ENCODE measurements at regions not wholly inside any gene's neighbourhood (a gene's known extent, or its start where the extent isn't known, plus 50 kb on each side); places are given as distances from the start of the nearest gene placed in this dataset.
"Not testable (repeated sequence)": the region's sequence is repeated elsewhere in the genome, so short reads cannot be mapped to it uniquely, and the experiment has no call there.

DNA sequence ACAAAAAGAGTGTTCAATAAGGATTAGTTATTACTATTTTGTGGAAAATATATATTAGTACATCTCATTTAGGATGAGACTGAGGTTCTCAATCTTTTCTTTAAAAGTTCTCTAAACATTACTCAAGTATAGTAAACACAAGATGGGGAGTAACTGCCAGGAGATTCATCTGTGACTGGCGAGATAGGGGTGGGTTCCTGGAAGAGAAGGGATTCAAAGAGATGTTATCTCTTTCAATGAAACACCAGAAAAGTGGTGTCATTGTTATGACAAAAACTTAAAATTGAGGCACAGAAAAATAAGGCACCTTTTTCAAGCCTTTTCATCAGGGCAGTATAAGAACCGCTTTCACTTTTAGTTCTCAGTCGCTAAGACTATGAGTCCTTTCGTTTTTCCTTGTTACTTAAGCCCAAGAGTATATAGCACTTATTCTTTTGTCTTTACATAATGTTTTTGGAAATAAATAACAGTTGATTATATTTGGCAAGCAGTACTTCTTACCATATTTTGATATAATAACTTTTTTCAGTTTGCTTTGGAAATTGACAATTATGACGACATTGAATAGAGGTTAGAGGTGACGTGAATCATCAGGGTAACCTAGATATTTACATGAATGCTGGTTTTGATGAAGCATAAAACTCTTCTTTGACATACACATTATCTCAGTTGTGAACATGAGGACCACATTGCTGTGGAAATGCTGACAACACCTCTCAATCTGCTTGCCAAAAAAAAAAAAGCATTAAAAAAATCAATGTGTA, 393.9 kb upstream of the TCF4 start:
- no peak for DNase-seq (ENCODE audit: low read depth in 2 of 2)

DNA sequence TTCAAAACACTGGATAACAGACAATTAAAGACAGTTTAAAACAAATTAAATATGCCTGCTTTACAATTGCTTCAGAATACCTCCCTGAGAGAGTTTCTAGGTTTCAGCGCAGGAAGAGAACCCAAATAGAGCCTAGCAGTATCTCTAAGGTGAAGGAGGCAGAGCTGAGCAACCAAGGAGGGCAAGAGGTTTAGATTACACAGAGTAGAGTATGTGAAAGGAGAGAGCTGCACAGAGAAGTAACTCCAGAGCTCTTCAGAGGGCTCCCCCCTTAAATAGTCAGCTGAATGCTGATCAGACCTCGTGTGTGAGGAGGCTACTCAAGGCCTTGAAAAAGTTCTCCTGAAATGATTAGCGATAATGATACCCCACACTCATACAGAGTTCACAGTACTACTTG, 386.5 kb upstream of the TCF4 start:
- no peak for DNase-seq (ENCODE audit: low read depth in 2 of 2)

DNA sequence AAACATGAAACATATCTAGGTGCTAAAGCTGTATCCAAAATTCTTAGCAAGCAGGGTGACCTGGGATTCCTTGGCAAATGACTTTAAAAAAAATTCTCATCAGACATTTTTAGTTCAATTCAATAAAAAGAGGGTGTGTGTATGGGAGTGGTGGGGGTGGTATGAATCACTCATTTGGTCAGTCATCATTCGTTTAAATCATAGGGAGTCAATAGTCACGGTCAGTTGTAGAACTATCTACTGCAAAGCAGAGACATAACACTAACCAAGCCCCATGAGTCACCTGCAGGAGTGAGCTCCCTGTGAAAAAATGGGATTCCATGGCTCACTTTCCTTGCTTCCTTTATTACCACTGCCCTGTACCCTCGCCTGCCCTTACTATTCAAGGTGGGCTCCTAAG, 380.6 kb upstream of the TCF4 start:
- DNase-seq (ENCODE audit: low read depth in 2 of 2), result no peak

DNA sequence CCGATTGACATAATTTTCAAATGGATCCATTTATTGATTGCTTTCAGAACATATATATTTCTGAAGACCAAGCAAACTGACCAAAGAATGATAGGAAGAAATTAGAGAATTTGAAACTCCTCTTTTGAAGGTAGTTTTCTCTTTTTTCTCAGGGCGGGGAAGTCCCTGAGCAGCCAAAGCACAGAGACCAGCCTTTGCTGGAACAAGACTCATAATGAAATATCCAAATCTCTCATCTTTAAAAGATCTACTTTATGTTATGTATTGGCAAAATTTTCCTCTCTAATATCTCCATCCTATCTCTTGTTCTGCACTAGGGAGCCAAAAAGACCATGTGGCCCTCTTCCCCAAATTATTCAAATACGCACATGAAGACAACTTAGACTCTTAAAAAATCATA, 379.0 kb upstream of the TCF4 start:
- no peak for DNase-seq (ENCODE audit: low read depth in 2 of 2)

DNA sequence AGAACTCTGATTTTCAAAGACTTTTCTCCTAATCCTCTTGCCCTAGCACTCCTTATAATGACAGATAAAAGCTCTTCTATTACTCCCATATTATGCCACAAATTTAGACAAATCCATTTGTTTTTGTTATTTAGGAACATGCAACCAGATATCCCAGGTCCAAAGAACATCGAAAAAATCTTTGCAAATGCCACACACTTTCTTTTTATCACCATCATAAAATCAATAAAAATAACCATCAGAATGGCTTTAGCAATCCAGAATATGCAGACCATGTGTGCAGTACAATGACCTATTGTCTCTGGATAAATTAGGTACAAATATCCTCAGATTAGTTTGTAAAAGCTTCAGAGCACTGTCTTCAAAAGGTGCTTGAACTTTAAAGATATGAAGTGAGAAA, 376.2 kb upstream of the TCF4 start:
- no peak for DNase-seq (ENCODE audit: low read depth in 2 of 2)

DNA sequence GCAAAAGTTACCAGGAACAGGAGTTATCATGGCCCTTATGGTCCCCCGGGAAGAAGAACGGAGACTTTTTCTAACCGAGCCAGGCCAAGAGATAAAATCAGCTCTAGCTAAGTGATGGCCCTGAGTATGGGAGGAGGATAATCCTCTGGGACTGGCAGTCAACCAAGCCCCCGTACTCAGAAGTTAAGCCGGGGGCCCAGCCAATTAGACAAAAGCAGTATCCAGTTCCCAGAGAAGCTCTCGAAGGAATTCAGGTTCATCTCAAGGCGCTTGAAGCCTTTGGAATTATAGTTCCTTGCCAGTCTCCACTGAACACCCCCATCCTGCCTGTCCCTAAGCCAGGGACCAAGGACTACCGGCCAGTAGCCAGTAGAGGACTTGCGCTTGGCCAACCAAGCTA, 365.3 kb upstream of the TCF4 start:
- no peak for DNase-seq (ENCODE audit: low read depth in 2 of 2)

DNA sequence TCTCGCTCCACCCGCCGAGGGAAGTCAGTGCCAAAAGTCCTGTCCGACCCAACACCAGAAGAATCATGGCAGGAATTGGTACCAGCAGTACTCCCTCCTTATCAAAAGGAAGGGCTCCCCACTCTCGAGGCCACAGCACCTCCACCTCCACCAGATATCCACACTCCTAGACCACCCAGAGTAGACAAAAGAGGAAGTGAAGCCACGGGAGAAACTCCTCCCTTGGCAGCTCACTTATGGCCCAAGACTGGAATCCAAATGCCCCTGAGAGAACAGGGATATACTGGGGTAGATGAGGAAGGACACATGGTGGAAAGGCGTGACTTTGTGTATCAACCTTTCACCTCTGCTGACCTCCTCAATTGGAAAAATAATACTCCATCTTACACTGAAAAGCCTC, 363.7 kb upstream of the TCF4 start:
- DNase-seq (ENCODE audit: low read depth in 2 of 2), result not testable (repeated sequence)

DNA sequence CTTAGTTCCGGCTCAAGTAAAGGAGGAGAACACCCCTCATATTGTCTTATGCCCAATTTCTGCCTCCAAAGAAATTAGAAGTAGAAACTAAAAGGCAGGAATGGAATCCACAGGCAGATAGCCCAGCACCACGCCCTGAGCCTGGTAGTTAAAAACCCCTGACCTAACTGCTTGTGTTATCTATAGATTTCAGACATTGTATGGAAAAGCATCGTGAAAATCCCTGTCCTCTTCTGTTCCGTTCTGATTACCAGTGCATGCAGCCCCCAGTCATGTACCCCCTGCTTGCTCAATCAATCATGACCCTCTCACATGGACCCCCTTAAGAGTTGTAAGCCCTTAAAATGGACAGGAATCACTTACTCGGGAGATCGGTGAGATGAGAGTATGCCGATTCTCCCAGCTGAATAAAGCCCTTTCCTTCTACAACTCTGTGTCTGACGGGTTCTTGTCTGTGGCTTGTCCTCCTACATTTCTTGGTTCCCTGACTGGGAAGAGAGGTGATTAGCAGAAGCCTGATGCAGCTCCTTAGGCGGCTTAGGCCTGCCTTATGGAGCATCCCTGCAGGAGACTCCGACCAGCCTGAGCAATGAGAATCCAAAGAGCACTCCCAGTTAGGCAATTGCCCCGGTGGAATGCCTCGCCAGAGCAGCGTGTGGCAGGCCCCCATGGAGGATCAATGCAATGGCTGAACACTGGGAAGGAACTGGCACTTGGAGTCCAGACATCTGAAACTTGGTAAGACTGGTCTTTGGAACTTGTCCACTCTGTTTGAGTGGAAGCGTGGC, 362.6 kb upstream of the TCF4 start:
- DNase-seq (ENCODE audit: low read depth in 2 of 2), result no peak

DNA sequence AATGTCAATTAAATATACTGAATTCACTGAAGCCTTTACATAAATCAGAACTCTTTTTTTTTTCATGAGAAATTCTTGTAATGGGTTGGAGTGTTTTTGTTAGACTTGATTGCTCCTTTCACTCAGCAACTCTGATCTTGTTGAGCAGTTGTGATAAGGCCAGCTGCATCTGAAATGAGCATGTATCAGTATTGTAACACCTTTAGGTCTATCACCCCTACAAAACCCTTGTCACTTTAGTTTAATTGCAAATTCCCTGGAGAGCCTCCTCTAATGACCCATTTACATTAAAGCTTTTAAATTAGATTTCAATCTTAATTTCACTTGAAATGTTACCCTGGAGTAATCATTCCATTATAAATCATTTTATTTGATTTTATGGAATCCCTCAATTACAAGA, 346.8 kb upstream of the TCF4 start:
- no peak for DNase-seq (ENCODE audit: low read depth in 2 of 2)

DNA sequence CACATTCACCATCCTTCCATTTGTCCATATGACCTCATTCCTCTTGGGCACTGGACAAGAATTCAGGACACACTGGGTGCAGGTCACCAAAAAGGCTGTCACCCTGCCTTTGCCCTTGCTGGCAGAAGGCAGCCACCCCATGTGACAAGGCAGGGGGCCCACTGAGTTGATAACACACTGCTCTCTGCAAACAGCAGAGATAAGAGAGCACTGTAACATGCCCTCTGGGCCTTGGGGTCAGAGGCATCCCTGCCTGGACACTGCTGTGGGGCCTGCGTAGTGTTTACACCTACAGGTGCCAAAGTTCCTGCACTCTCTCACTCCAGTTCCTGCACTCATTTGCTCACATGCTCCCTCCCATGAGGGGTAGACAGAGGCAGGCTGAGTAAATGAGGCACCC, 344.7 kb upstream of the TCF4 start:
- DNase-seq (ENCODE audit: low read depth in 2 of 2), result no peak

DNA sequence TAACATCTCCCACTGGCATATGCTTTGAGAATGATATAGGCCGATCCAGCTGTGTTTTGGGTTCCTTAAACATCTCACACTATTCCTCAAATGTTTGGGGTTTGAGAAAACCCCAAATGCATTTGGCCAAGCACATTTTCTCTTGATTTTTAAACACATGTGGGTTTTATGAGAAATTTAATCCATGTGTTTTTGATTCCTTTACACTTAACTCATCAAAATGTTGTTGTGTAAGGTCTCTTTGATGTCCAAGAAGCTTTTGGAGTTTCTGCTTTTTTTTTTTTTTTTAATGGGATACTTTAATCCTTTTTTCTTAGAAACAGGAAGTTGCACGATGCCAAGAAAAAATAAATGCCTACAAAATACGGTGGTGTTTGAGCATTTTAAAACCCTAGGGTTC, 339.8 kb upstream of the TCF4 start:
- no peak for DNase-seq (ENCODE audit: low read depth in 2 of 2)

DNA sequence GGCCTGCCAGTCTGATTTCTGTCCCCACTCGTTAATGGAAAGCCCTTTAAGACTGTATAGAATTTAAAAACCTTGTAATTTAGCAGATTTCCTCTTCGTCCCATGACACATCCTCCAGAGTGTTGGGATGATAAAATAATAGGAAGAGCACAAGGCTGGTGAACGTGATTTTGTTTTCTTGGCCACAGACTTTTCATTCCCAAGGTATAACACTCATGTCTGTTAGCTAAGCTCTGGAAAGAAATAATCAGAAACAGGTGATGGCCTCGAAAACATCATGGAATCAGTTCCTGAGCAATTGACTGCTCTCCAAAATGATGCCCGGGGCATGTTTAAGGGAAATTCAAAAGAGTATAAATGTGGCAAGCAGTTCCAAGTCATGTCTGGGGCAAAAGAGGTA, 337.8 kb upstream of the TCF4 start:
- no peak for DNase-seq (ENCODE audit: low read depth in 2 of 2)

DNA sequence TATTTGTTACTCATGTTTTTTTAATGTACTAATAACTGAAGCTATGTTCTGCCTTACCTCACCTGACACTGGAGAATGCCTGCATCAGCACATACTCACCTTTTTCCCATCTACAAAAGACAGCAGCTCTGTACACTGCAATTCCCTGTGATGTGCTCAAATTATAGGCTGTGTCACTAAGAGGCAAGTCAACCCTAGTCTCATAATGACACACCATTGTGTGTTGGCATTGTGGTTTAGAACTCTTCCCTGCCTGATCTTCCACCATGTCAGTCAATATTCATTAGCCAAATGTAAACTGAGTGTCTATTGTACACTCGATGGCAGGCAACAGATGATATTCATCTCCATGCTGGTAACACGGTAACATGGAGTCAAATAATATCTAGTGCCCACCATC, 332.1 kb upstream of the TCF4 start:
- DNase-seq (ENCODE audit: low read depth in 2 of 2), result no peak

DNA sequence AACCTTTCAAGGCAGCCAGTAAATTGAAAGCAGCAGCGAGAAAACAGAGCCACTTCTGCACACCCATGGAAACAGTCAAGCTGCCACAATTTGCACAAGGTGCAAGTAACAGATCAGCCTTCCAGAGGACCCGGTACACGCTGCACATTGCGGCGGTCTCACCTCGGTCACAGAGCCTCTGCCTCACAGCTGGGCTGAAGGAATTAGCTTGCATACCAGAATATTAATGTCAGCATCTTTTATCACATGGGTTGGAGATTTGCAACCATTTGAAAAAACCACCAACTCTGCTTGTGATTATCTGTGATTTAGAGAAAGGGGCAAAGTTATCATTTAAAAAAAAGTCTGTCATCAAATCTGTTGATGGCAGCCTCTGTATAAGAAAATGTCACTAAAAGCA, 330.5 kb upstream of the TCF4 start:
- no peak for DNase-seq (ENCODE audit: low read depth in 2 of 2)

DNA sequence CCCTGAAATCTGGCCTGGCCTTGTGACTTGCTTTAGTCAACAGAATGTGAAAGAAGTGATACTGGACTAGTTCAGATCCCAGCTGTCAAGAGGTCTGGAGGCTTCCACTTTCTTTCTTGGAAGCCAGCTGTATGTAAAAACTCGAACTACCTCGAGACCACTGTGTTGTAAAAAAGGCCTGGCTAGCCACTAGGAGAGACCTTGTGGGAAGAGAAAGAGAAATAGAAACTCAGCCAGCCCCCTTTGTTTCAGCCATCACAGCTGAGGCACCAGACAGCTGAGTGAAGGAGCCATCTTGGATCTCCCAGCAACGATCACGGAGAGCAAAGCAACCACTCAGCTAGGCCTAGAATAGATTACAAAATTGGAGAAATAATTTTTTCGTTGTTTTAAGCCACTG, 324.9 kb upstream of the TCF4 start:
- DNase-seq (ENCODE audit: low read depth in 2 of 2), result no peak

DNA sequence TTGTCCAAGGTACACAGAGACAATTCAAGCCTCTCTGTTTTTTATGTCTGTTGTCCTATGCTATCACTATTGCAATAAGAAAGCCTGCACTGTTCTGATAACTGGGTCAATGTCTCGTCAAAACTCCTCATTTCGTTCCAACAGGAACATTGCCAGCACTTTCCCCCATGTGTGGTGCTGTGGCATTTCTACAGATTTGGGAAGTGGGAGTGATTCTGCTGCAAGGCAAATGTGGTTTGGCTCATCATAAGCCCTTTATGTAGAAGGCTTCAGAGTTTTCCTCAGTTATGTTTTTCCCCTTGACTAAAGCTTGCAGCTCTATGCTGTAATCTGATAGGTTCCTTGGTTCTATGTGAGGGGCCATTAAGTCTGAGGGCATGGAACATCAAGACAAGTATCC, 324.1 kb upstream of the TCF4 start:
- no peak for DNase-seq (ENCODE audit: low read depth in 2 of 2)

DNA sequence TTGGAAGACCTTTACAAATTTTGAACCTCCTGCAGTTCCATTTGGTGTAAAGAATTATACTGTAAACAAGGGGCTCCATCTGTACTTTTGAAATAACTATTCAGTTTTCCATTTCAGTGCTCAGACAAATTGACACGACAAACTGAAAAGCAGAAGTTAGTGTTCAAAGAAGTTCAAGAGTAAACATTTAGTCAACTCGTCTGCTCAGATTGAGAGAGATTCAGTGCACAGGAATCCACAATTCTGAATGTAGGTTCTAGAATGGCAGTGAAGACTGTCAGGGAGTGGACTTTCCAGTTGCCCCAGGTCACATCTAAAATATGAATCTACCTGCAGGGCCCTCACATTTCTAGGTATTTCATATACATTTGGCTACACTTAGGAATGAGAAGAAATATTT, 322.3 kb upstream of the TCF4 start:
- DNase-seq (ENCODE audit: low read depth in 2 of 2), result no peak

DNA sequence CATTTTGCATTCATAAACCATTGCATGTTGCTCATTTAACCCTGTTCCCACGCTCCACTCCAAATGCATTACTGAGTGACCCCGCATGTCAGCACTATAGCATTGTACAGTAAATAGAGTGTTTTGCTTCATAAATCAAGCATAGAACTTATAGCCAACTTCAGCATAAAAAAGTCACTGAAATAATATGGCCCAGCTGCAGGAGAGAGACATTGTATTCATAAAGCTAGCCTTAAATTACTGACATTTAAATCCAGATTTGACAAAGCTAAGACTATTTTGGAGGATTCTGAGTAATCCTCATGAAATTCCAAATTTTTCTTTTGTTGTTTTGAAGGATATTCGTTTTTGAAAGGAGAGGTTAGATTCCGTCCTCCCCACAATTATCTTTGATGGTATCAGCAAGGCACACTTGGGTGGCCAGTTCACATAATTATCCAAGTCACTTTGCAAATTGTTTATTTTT, 320.9 kb upstream of the TCF4 start:
- no peak for DNase-seq (ENCODE audit: low read depth in 2 of 2)

DNA sequence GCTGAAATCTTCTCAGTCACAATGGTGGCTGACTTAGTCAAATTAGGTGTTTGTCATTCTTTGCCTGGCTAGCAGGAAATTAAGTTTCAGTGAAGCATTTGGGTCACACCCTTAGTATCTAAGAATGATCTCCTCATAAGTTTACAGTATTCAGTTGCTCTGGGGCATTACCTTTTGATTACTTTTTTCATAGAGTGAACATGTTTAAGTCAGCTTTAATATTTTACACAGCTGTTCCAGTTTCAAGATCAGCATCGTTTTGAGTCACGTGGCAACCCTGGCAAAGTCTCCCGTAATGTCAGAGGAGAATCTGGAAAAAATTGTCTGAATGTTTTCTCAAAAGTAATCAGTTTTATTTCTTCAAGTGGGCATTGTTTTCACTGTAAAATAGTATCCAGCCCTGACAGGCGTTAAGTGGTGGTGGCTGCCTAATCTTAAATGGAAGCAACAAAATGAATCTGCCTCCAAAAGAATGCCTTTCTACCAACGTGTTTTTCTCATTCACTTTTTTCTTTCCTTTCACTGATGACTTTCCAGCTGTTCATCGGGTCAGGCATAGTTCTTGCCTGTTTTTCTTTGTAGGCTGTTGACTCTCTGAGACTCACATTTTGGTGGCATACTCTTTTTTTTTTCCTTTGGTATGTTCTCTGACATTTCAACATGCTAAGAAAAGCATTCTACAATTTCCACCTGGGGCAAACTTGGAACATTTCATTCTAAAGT, 319.6 kb upstream of the TCF4 start:
- DNase-seq (ENCODE audit: low read depth in 2 of 2), result no peak

DNA sequence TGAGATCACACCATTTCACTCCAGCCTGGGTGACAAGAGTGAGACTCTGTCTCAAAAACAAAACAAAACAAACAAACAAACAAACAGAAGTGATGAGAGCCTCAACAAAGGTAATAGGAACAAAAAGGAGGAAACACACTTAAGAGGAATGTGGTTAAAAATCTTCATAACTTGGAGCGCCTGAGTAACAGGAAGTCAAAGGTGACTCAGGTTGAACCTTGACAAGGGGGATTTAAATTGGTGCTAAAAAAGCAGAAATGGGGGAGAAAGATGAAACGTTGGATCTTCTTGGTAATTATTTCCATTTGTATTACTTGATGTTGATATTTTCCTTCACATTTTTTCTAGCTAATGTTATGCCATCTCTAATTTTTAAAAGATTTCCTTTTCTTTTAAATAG, 318.5 kb upstream of the TCF4 start:
- no peak for DNase-seq (ENCODE audit: low read depth in 2 of 2)

DNA sequence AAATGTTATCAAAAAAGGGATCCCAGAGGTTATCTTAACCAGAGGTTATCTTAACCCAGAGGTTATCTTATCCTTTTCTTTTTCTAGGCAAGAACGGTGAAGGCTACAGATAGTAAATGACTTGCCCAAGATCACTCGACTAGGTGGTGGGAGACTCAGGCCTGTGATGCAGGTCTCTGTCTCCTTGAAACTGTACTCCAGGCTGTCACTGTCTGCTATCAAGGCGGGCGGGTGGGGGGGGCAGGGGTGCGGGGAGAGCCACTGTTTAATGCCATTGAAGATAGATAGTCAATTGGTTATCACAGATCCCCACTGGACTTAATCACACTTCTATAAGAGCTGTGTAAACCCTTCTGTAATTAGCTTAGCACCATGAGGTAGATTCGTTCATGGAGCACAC, 315.9 kb upstream of the TCF4 start:
- no peak for DNase-seq (ENCODE audit: low read depth in 2 of 2)

DNA sequence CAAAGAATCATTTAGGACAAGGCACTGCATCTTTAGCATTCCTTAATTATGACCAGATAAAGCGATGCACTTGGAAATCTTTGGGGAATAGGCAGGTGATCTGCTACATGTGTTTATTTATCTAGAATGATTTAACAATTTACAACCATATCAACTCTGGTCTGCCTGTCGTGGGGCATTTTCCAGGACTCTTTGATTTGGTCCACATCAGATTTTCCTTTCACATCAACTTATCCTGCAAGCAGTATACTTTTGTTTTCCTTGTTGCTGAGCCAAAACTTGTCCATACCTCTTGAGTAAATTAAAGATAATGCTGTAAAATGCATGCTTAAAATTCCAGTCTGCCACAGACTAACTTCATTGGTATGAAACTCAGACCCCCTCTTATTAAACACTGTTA, 312.4 kb upstream of the TCF4 start:
- no peak for DNase-seq (ENCODE audit: low read depth in 2 of 2)
